Activated CD4-positive, alpha-beta T cell treated with anti-CD3 and anti-CD28 coated beads, Interleukin-2, amount 10 ng/mL, durations not matched to agents 24 days and 14 days (primary cell): ENCODE measurements at regions not wholly inside any gene's neighbourhood (a gene's known extent, or its start where the extent isn't known, plus 50 kb on each side); places are given as distances from the start of the nearest gene placed in this dataset.

Source experiments
- DNase-seq: peaks from one replicate; pipeline ENCODE4 v3.0.0; 2022
- H3K27ac Mint-ChIP-seq: one replicate; pipeline ENCODE4 v1.8.0; 2022; ENCODE audit warnings: mild to moderate bottlenecking, mixed read lengths
- H3K27me3 Mint-ChIP-seq: one replicate; pipeline ENCODE4 v1.8.0; 2022; ENCODE audit warnings: mixed read lengths
- H3K36me3 Mint-ChIP-seq: one replicate; pipeline ENCODE4 v1.8.0; 2022; ENCODE audit warnings: low read depth, mild to moderate bottlenecking, mixed read lengths
- H3K4me1 Mint-ChIP-seq: one replicate; pipeline ENCODE4 v1.8.0; 2021; ENCODE audit warnings: mixed read lengths
- H3K4me3 Mint-ChIP-seq: one replicate; pipeline ENCODE4 v1.8.0; 2022; ENCODE audit warnings: mild to moderate bottlenecking, moderate library complexity, mixed read lengths
- H3K9me3 Mint-ChIP-seq: one replicate; pipeline ENCODE4 v1.8.0; 2021; ENCODE audit warnings: mixed read lengths
- intact Hi-C: fragments of 100-400 bp; cut with micrococcal nuclease; formaldehyde crosslinking; loops from one replicate; pipeline ENCODE4 v1.15.1; 2023

DNA sequence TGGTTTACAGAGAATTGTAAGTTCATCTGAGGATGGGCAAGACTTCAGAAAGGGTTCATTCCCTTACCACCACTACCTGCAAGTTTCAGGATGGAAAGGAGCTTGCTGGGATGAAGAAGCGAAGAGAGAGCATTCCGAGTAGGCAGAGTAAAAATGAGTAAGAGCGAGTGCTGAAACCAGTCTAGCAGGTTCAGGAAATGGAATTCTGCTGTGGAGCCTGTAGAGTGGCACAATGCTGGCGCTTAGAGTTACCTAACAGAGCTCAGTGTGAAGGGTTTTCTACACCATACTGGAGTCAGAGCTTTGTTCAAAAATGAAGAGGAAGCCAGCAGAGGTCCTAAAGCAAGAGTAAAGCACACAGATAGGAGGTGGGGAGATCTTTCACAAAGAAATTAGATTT lies 179.2 kb upstream of the ZC3H12C start:
- H3K27ac Mint-ChIP-seq = no peak overlapping the region
- DNase-seq = no peak
- no peaks in the 10 kb centered on the region for H3K36me3 Mint-ChIP-seq

DNA sequence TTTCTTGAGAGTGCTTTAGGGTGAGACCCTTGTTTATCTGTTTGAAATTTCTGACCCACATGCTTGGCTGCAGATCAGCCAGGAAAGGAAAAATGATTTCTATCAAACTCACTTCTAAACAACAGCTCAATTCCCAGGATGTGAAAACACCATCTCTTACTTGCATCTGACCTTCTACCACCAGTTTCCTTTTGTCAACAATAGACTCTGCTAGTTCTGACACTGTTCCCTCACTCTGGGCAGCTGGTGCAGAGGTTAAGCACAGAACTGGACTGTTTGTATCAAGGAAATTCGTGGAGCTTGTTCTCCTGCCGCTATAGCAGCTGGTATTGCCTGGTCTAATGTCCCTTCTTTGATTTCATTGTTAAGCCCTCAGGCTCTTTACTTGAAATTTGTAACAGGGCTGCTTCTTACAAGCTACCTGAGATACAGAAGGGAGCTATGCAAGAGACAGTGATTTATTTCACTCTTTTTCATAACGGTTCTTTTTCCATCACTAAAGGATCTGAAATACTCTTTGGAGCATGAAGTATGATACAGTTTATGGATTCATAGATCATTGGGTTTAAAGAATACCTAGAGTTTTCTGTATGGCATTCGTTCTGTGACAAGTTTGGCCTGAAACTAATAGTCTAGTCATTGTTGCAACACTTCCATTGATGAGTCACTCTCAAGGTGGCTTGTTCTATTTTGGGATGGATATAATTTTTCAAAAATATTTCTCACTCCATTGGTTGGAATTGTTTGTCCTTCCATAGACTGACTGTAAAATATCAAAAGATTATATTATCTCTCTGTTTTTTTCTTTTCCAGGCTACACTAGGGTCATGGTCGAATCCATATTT lies 178.2 kb upstream of the ZC3H12C start:
- Mint-ChIP-seq H3K36me3 (no peaks in the 10 kb centered on the region), H3K27me3 (no peaks in the 10 kb centered on the region), H3K9me3 (no peaks in the 10 kb centered on the region), H3K4me3 (no peak overlapping the region), H3K4me1 (no peaks in the 10 kb centered on the region), H3K27ac (no peak overlapping the region)
- DNase-seq = no peak
- intact Hi-C loops = no loop called here

More for the DNA sequence above, 179.2 kb upstream of the ZC3H12C start:
- Mint-ChIP-seq H3K4me3 (no peak overlapping the region), H3K27me3 (no peaks in the 10 kb centered on the region), H3K9me3 (no peaks in the 10 kb centered on the region), H3K4me1 (no peaks in the 10 kb centered on the region)
- intact Hi-C loops = no loop called here

DNA sequence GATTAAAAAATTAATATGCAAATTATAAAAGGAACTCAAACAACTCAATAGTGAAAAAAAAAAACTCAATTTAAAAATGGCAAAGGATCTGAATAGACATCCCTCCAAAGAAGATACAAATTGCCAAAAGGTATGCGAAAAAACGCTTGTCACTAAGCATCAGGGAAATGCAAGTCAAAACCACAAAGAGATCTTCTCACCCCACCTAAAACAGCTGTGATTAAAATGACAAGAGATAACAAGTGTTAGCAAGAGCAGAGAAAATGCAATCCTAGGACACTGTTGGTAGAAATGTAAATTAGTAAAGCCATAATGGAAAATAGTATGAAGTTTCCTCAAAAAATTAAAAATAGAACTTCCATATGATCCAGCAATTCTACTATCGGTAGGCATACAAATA lies 166.3 kb upstream of the ZC3H12C start:
- Mint-ChIP-seq H3K4me3 (no peak overlapping the region), H3K27me3 (peaks cover 6% of the 10 kb centered on the region), H3K27ac (no peak overlapping the region), H3K36me3 (no peaks in the 10 kb centered on the region), H3K4me1 (no peaks in the 10 kb centered on the region), H3K9me3 (peaks cover 3% of the 10 kb centered on the region)
- DNase-seq = no peak
- intact Hi-C loops = no loop called here

DNA sequence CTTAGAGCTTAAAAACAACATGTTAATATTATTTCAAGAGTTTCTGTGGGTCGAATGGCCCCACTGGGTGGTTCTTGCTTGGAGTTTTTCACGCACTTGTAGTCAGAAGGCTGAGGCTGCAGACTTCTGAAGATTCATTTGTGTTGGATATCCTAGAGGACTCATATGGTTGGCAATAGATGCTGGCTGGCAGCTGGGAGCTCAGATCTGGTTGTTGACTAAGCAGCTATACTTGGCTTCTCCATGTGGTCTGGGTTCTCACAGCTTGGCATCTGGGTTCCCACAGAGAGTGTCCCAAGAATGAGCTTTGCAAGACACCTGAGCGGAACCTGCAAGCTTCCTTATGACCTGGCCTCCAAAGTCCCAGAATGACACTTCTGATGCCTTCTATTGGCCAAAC lies 163.9 kb upstream of the ZC3H12C start:
- H3K27ac Mint-ChIP-seq = no peak overlapping the region
- no peak for DNase-seq
- peaks cover 15% of the 10 kb centered on the region for H3K27me3 Mint-ChIP-seq
- intact Hi-C loops = no loop called here
- no peak overlapping the region for H3K4me3 Mint-ChIP-seq
- no peaks in the 10 kb centered on the region for H3K9me3 Mint-ChIP-seq
- no peaks in the 10 kb centered on the region for H3K4me1 Mint-ChIP-seq
- no peaks in the 10 kb centered on the region for H3K36me3 Mint-ChIP-seq

DNA sequence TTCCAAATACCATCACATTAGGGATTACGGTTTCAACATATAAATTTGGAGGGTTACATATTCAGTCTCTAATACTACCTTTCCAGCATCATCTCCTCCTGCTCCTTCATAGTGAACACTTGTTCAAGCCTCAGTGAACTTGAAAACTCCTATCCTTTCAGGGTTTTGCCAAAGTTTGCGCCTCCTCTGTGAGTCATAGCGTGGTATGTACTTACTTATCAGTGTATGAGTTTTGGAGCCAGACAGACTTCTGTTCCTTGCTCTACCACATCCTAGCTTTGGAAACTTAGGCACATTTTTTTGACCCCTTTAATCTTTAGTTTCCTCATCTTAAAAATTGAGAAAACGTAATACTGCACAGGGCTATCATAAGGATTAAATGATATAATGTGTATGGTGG lies 160.1 kb upstream of the ZC3H12C start:
- no peaks in the 10 kb centered on the region for H3K9me3 Mint-ChIP-seq
- H3K27ac Mint-ChIP-seq = no peak overlapping the region
- H3K4me3 Mint-ChIP-seq = no peak overlapping the region
- intact Hi-C loops = no loop called here
- no peaks in the 10 kb centered on the region for H3K36me3 Mint-ChIP-seq
- no peak for DNase-seq
- peaks cover 19% of the 10 kb centered on the region for H3K27me3 Mint-ChIP-seq
- H3K4me1 Mint-ChIP-seq = peaks cover 2% of the 10 kb centered on the region

DNA sequence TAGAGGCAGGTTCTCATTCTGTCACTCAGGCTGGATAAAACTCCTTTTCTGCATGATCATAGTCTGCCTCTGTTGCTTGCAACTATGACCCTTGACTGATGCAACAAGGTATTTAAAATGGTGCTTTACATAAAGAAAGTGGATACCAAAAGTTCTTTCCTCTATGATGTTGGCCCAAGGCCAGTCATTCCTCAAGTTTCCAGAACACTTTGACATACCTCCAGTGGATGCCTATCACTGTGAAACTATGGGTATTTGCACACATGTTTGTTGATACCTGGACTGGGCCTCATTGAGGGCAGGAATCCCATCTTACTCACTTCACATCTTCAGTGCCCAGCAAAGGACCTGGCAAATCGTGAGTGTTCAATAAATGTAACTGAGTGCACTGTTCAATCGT lies 159.0 kb upstream of the ZC3H12C start:
- no peak overlapping the region for H3K27ac Mint-ChIP-seq
- H3K4me3 Mint-ChIP-seq = no peak overlapping the region
- H3K36me3 Mint-ChIP-seq = no peaks in the 10 kb centered on the region
- no peak for DNase-seq
- peaks cover 19% of the 10 kb centered on the region for H3K27me3 Mint-ChIP-seq
- no peaks in the 10 kb centered on the region for H3K9me3 Mint-ChIP-seq
- H3K4me1 Mint-ChIP-seq = peaks cover 2% of the 10 kb centered on the region
- intact Hi-C loops = no loop called here

DNA sequence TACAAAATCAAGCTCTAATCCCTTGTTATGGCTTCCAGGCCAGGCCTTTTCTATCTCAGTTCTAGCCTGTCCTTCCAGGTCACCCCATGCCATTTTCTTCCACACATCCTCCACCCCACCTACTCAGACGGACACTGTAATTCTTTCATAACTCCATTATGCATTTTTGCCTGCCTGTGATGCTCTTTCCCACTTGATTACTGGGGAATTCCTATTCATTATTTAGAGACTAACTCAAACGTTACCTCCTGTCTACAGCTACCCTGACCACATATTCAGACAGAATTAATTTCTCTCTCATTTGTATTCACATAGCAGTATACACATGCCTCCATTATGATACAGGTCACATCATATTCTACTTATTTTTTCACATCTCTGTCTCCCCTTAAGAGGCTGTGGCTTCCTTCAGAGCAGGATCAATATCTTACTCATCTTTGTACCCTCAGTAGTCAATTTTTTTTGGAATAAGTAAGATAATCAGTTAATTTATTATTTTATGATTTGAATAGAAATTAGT lies 156.5 kb upstream of the ZC3H12C start:
- peaks cover 34% of the 10 kb centered on the region for H3K27me3 Mint-ChIP-seq
- no peak overlapping the region for H3K27ac Mint-ChIP-seq
- H3K4me3 Mint-ChIP-seq = no peak overlapping the region
- DNase-seq = no peak
- peaks cover 2% of the 10 kb centered on the region for H3K4me1 Mint-ChIP-seq
- H3K9me3 Mint-ChIP-seq = no peaks in the 10 kb centered on the region
- intact Hi-C loops = no loop called here
- H3K36me3 Mint-ChIP-seq = no peaks in the 10 kb centered on the region

DNA sequence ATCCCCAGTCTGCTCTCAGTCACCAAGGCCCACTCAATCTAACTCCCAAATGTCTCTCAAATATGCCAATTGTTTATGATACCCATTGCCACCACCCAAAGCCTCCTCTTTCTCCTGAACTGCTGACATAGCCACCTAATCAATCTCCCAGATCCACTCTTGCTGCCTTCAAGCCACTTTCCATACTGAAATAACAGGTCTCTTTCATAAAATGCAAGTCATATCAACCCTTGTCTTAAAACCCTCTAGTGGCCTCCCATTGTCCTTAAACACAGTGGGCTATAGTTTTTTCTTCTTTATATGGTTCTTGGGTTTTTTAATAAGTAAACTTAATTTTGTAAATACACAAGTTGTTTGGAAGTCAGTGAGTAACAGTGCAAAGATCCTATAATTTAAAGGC lies 155.2 kb upstream of the ZC3H12C start:
- Mint-ChIP-seq H3K4me1 (peaks cover 2% of the 10 kb centered on the region), H3K36me3 (no peaks in the 10 kb centered on the region), H3K27ac (no peak overlapping the region), H3K4me3 (no peak overlapping the region), H3K27me3 (peaks cover 30% of the 10 kb centered on the region), H3K9me3 (no peaks in the 10 kb centered on the region)
- DNase-seq = no peak
- intact Hi-C loops = loop anchor here (1.0 kb wide), 1 partner anchor 81 kb away; no protein-coding TSS in a partner anchor

DNA sequence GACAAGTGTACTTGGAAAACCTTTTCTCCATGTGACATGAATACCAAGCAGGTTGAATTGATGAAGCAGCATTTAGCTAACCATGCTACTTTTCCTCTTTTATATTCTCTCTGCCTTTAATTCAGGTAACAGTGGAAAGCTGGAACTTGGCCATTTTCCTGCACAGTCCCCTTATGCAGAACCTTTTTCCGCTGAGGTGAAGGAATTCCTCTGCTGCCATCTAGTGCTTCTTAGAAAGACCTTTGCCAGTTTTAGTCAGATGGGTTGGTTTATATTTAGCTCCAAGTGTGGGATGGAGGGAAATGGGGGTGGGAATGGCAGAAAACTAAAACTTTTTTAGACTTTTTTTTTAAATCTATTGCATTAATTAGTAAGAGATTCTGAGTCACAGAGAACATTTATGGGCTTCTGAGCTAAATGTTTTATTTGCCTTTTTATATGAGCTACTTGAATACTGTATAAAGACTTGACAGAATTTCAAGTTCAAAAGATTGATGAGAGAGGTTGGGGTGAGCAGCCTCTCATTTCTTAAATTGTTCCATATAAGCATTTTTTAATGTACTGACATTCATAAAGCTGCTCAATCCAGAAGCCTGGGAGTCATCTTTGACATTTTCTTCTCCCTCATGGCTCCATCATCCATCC lies 153.9 kb upstream of the ZC3H12C start:
- Mint-ChIP-seq H3K4me3 (no peak overlapping the region), H3K27me3 (peaks cover 31% of the 10 kb centered on the region), H3K9me3 (no peaks in the 10 kb centered on the region), H3K4me1 (peaks cover 2% of the 10 kb centered on the region), H3K36me3 (no peaks in the 10 kb centered on the region), H3K27ac (no peak overlapping the region)
- DNase-seq = no peak
- intact Hi-C loops = loop anchor here (1.0 kb wide), 1 partner anchor 86 kb away; no protein-coding TSS in a partner anchor

DNA sequence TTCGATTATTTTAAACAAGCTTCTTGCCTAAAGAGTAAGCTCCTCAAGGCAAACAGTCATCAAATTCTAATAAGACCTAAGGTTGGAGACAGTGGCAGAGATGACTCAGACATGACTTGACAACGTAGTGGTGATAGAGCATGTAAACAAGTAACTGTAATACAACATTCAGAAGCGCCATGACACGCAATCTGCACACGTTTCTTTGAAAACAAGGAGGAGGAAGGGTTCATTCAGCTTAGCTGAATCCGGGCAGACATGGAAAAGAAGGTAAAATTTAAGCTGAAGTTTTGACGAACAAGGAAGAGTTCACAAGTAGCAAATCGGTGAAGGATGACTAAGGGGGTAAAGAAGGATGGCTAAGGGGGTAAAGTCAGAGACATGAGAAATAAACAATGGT lies 152.4 kb upstream of the ZC3H12C start:
- Mint-ChIP-seq H3K36me3 (no peaks in the 10 kb centered on the region), H3K27ac (no peak overlapping the region), H3K27me3 (peaks cover 36% of the 10 kb centered on the region), H3K4me3 (no peak overlapping the region), H3K4me1 (peaks cover 2% of the 10 kb centered on the region), H3K9me3 (no peaks in the 10 kb centered on the region)
- DNase-seq = no peak
- intact Hi-C loops = no loop called here

DNA sequence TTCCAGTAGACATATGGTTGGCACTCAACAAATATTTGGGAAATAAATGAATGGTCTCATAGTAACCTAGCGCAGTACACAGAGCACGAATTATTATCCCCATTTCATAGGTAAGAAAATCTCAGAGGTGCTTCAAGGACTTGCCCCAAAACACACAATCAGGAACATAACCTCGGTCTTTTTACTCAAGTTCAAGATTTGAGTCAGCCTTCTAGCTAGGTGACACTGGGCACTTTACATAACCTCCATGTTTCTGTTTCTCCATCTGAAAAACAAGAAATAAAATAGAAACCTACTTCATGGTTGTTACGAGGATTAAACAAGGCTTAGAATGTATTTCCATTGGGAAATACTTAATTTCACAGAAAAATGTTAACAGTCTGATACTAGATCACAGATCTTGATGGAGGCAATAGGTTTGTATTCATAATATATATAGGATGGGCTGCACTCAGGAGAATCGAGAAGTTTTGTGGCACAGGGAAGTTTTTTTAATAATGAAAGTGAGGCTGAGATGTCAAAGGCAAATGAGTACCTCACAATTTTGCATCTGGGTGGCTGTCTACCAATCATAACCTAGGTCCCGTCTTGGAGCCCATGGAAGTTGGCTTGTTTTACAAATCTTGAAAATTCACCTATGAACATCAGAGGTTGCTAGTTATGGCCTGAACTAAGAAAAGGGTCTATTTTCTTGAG lies 147.4 kb upstream of the ZC3H12C start:
- no peak for DNase-seq
- no peak overlapping the region for H3K27ac Mint-ChIP-seq
- H3K36me3 Mint-ChIP-seq = no peaks in the 10 kb centered on the region
- peaks cover 10% of the 10 kb centered on the region for H3K4me1 Mint-ChIP-seq
- peaks cover 23% of the 10 kb centered on the region for H3K27me3 Mint-ChIP-seq
- intact Hi-C loops = loop anchor here (1.0 to 5.0 kb wide), 8 partner anchors 25 to 487 kb away; no protein-coding TSS in a partner anchor
- H3K4me3 Mint-ChIP-seq = peak overlapping the region; percentile 14
- H3K9me3 Mint-ChIP-seq = no peaks in the 10 kb centered on the region

DNA sequence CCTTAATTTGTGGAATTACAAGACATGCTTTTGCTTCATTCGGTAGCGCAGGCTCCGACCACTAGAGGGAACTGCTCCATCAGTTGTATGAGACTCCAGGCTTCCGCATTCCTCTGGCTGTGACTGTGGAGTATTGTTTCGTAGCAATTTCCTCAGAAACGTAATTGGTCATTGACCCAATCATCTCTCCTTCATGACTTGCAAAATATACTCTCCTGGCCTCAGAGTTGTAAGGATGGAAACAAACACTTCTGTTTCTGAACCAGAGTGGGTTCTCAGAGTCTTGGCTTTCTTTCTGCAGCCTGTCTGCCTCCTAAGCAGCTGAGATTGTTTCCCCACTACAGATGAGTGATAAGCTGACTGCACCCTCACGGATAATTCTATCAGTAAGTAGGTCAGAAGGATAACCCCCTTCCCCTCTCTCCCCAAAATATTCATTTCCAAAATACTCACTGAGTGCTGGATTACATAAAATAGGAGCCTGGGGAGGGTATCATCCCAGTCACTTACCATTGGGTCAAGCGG lies 146.8 kb upstream of the ZC3H12C start:
- DNase-seq = peak; percentile 89
- H3K36me3 Mint-ChIP-seq = no peaks in the 10 kb centered on the region
- no peaks in the 10 kb centered on the region for H3K9me3 Mint-ChIP-seq
- H3K27me3 Mint-ChIP-seq = peaks cover 17% of the 10 kb centered on the region
- H3K27ac Mint-ChIP-seq = peak overlapping the region; percentile 17
- H3K4me3 Mint-ChIP-seq = peak overlapping the region; percentile 34
- intact Hi-C loops = loop anchor here (1.0 to 5.0 kb wide), 8 partner anchors 24 to 486 kb away; no protein-coding TSS in a partner anchor
- peaks cover 10% of the 10 kb centered on the region for H3K4me1 Mint-ChIP-seq

DNA sequence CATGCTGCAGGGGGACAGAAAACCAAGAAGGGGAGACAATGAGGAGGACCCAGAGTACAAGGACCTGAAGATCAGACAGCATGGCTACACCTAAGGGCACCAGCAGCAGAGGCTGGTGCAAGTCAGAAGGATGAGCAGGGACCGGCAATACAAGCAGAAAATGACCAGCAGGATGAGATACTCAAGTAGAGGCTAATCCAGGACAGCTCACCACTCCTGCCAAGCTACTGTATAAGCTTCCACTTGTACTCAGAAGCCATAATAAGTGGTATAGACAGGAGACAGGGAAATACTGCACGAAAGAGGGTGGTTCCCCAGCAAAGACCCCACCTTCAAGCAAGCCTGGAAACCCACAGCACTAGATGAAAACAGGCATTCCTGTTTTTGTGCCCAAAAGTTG lies 138.7 kb upstream of the ZC3H12C start:
- H3K9me3 Mint-ChIP-seq = no peaks in the 10 kb centered on the region
- no peak overlapping the region for H3K27ac Mint-ChIP-seq
- H3K27me3 Mint-ChIP-seq = peaks cover 7% of the 10 kb centered on the region
- no peak overlapping the region for H3K4me3 Mint-ChIP-seq
- intact Hi-C loops = no loop called here
- no peaks in the 10 kb centered on the region for H3K36me3 Mint-ChIP-seq
- peaks cover 9% of the 10 kb centered on the region for H3K4me1 Mint-ChIP-seq
- peak; percentile 48 for DNase-seq
